Gastrocnemius medialis (tissue), 4 donors: ENCODE measurements at regions not wholly inside any gene's neighbourhood (a gene's known extent, or its start where the extent isn't known, plus 50 kb on each side); places are given as distances from the start of the nearest gene placed in this dataset.

Experiments
- ATAC-seq, 2 donors: fragments of 150-250 bp; one replicate each; pipeline ENCODE4 v1.9.1; 2016
- DNase-seq, 2 donors: peaks; one replicate each; pipeline ENCODE4 v3.0.0-alpha.2; 2019
- H3K27ac ChIP-seq, 4 donors: fragments of 200-600 bp; sonication (generic); 1 replicate in 1 of 4; 2 replicates in 3 of 4; pipeline ENCODE4 v1.5.1; 2016 to 2018; ENCODE audit warnings: mild to moderate bottlenecking in 2 of 4, moderate library complexity in 1 of 4
- H3K27me3 ChIP-seq, 3 donors: fragments of 200-600 bp; sonication (generic) in 2 of 3; 1 replicate in 1 of 3; 2 replicates in 2 of 3; pipeline versions ENCODE4 v1.5.1 to v1.6.0; 2016 to 2019; ENCODE audit warnings: mild to moderate bottlenecking in 1 of 3, moderate library complexity in 1 of 3
- H3K36me3 ChIP-seq, 2 donors: fragments of 200-600 bp; sonication (generic) in 1 of 2; one replicate each; pipeline ENCODE4 v1.5.1; 2017 to 2018
- H3K4me1 ChIP-seq, 2 donors: fragments of 200-600 bp; sonication (generic) in 1 of 2; one replicate each; pipeline ENCODE4 v1.5.1; 2016 to 2017; ENCODE audit warnings: mild to moderate bottlenecking in 2 of 2
- H3K4me3 ChIP-seq, 4 donors: fragments of 200-600 bp; sonication (generic) in 3 of 4; 1 replicate in 1 of 4; 2 replicates in 3 of 4; pipeline ENCODE4 v1.5.1; 2016 to 2019; ENCODE audit warnings: mild to moderate bottlenecking in 2 of 4
- H3K9me3 ChIP-seq, 3 donors: fragments of 200-600 bp; sonication (generic) in 2 of 3; 1 replicate in 1 of 3; 2 replicates in 2 of 3; pipeline ENCODE4 v1.5.1; 2016 to 2019
- CTCF ChIP-seq, 5 experiments: fragments of 450-650 bp in 3 of 5; fragments of 200-600 bp in 2 of 5; sonication (generic) in 2 of 5; IDR thresholded peaks in 4 of 5; conservative IDR thresholded peaks in 1 of 5; 1 replicate in 4 of 5; 2 replicates in 1 of 5; pipeline ENCODE4 v1.5.1; 2016 to 2019; ENCODE audit warnings: antibody characterized with exemption in 5 of 5, mild to moderate bottlenecking in 3 of 5, moderate library complexity in 3 of 5
- POLR2A ChIP-seq, 2 donors: fragments of 450-650 bp; IDR thresholded peaks; one replicate each; pipeline ENCODE4 v1.6.1; 2017; ENCODE audit warnings: antibody characterized with exemption in 2 of 2, mild to moderate bottlenecking in 2 of 2, moderate library complexity in 2 of 2
- in situ Hi-C, 4 donors: fragments of 200-750 bp; cut with MboI; loops; one replicate each; pipeline versions ENCODE4 v1.15.0 to v1.8.0; 2017; ENCODE audit warnings: low sequenced_read_pairs in 4 of 4
- intact Hi-C: fragments of 100-400 bp; cut with DNase I; formaldehyde crosslinking; loops from one replicate; pipeline ENCODE4 v1.15.1; 2023; ENCODE audit warnings: low total_unique reads

- no peak overlapping the region for H3K4me3 ChIP-seq
- in situ Hi-C loops = no loop called here
- DNase-seq = no peak
Measured at GRCh38 chr14:97306760-97307246, 509.6 kb downstream of the VRK1 start.

GRCh38 chr14:97311411-97311810, 514.2 kb downstream of the VRK1 start:
- in situ Hi-C loops (no loop called here), intact Hi-C loops (no loop called here)
- no peak overlapping the region for H3K27ac ChIP-seq
- H3K4me3 ChIP-seq = no peak overlapping the region
- ATAC-seq (no peak), DNase-seq (no peak)
- no peaks in the 10 kb centered on the region for H3K36me3 ChIP-seq
- no peaks in the 10 kb centered on the region for H3K27me3 ChIP-seq
- no peaks in the 10 kb centered on the region for H3K9me3 ChIP-seq
- TF ChIP-seq POLR2A (IDR thresholded peaks at IDR 0.05) = no peak
- TF ChIP-seq CTCF (IDR thresholded peaks at IDR 0.05 in 4 of 5, conservative IDR thresholded peaks at IDR 0.05 in 1 of 5) = no peak
- H3K4me1 ChIP-seq = no peaks in the 10 kb centered on the region

More at GRCh38 chr14:97306760-97307246, 509.6 kb downstream of the VRK1 start:
- ATAC-seq = no peak
- Histone ChIP-seq H3K27ac (no peak overlapping the region), H3K27me3 (no peaks in the 10 kb centered on the region), H3K9me3 (no peaks in the 10 kb centered on the region), H3K36me3 (no peaks in the 10 kb centered on the region), H3K4me1 (no peaks in the 10 kb centered on the region)
- intact Hi-C loops = no loop called here
- no peak for TF ChIP-seq POLR2A (IDR thresholded peaks at IDR 0.05)
- no peak for TF ChIP-seq CTCF (IDR thresholded peaks at IDR 0.05 in 4 of 5, conservative IDR thresholded peaks at IDR 0.05 in 1 of 5)

GRCh38 chr14:97312910-97313309, 515.7 kb downstream of the VRK1 start:
- no peak for ATAC-seq
- intact Hi-C loops = no loop called here
- TF ChIP-seq POLR2A (IDR thresholded peaks at IDR 0.05) = no peak
- no peak for TF ChIP-seq CTCF (IDR thresholded peaks at IDR 0.05 in 4 of 5, conservative IDR thresholded peaks at IDR 0.05 in 1 of 5)

DNA sequence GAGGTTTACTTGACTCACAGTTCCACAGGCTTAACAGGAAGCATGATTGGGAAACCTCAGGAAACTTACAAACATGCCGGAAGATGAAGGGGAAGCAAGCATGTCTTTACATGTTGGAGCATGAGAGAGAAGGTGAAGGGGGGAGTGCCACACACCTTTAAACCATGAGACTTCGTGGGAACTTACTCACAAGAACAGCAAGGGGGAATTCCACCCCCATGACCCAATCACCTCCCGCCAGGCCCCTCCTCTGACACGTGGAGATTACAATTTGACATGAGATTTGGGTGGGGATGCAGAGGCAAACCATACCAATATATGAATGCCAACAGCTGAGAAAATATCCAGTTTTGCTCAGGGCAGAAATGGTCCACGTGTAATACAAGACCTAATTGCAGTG, 518.6 kb downstream of the VRK1 start:
- no peak for TF ChIP-seq CTCF (IDR thresholded peaks at IDR 0.05 in 4 of 5, conservative IDR thresholded peaks at IDR 0.05 in 1 of 5)
- no peak overlapping the region for H3K4me3 ChIP-seq
- no peaks in the 10 kb centered on the region for H3K4me1 ChIP-seq
- H3K36me3 ChIP-seq = no peaks in the 10 kb centered on the region
- intact Hi-C loops = no loop called here
- H3K27ac ChIP-seq = no peak overlapping the region
- no peak for DNase-seq
- H3K9me3 ChIP-seq = no peaks in the 10 kb centered on the region
- in situ Hi-C loops = no loop called here
- no peaks in the 10 kb centered on the region for H3K27me3 ChIP-seq
- no peak for ATAC-seq

More at GRCh38 chr14:97312910-97313309, 515.7 kb downstream of the VRK1 start:
- H3K4me1 ChIP-seq = no peaks in the 10 kb centered on the region
- no peaks in the 10 kb centered on the region for H3K9me3 ChIP-seq
- in situ Hi-C loops = no loop called here
- no peak overlapping the region for H3K27ac ChIP-seq
- no peaks in the 10 kb centered on the region for H3K27me3 ChIP-seq
- DNase-seq = no peak
- no peaks in the 10 kb centered on the region for H3K36me3 ChIP-seq
- no peak overlapping the region for H3K4me3 ChIP-seq

DNA sequence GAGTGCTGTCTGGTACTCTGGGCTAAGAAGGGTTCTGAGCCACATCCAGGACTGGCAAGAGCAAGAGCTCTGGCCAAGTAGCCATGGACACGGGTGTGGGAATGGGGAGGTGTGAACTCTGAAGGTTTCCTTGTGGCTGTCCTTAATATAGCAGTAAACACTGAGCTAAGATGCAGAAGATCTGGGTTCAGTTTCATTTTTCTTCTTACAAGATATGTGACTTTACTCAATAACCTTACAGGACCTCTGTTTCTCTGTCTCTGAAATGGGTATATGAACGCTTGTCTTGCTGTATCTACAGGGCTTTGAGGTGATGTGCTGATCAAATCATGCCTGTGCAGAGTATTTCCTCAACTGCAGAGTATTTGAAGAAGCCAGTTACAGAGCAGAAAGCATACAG, 521.2 kb downstream of the VRK1 start:
- intact Hi-C loops (no loop called here), in situ Hi-C loops (no loop called here)

More for the DNA sequence above, 521.2 kb downstream of the VRK1 start:
- Histone ChIP-seq H3K36me3 (no peaks in the 10 kb centered on the region), H3K4me1 (no peaks in the 10 kb centered on the region), H3K9me3 (no peaks in the 10 kb centered on the region), H3K4me3 (no peak overlapping the region), H3K27ac (no peak overlapping the region), H3K27me3 (no peaks in the 10 kb centered on the region)
- ATAC-seq (no peak), DNase-seq (no peak)
- TF ChIP-seq POLR2A (IDR thresholded peaks at IDR 0.05) = no peak
